NCI-H510A treated with DMSO at 0.1 percent for 48 hours (cell line): ENCODE measurements at regions not wholly inside any gene's neighbourhood (a gene's known extent, or its start where the extent isn't known, plus 50 kb on each side); places are given as distances from the start of the nearest gene placed in this dataset.
"Not testable (repeated sequence)": the region's sequence is repeated elsewhere in the genome, so short reads cannot be mapped to it uniquely, and the experiment has no call there.

Experiments used
- DNase-seq: peaks from one replicate; lab custom pipeline; 2025; lab: John Stamatoyannopoulos, UW

DNA sequence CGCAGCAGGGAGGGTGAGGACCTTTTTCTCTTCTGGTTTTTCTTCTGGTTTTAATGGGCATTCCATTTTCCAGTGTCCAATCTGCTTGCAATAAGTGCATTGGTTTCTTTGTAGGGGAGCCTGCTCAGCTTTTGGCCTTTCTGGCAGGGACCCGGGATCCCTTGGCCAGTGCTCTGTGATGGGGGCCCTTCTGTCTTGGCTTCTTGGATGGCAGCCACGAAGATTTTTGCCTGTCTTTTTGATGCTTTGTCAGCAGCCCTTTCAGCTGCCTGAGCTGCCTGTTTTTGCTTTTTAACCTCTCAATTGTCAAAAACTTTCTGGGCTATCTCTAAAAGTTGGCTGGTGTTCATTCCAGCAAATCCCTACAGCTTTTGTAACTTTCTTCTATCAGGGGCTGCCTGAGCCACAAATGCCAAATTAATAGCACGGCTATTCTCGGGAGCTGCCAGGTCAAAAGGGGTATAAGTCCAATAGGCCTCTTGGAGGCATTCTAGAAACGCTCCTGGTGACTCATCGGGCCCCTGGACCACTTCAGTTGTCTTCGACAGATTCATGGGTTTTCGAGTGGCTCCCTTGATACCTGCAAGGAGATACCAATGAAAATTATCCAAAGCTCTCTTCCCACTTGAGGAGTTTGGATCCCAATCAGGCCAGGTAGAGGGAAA is 179.9 kb upstream of the MBL2 start:
- DNase-seq = no peak

DNA sequence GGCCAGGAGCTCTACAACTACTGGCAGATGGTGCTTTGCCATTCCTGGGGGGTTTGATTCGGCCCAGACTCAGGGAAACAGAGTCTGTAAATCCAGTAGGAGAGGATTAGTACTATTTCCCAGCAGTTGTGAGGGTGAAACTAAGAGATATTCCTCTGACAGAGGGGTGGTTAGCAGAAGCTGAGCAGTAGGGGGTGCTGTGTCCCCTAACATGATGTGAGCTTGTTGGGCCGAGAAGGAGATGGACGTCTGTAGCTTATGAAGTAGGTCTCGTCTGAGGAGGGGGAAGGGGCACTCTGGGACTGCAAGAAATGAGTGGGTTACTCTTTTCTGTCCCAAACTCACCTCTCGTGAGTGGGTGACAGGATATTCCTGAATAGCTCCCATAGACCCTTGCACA is 179.2 kb upstream of the MBL2 start:
- DNase-seq = no peak

DNA sequence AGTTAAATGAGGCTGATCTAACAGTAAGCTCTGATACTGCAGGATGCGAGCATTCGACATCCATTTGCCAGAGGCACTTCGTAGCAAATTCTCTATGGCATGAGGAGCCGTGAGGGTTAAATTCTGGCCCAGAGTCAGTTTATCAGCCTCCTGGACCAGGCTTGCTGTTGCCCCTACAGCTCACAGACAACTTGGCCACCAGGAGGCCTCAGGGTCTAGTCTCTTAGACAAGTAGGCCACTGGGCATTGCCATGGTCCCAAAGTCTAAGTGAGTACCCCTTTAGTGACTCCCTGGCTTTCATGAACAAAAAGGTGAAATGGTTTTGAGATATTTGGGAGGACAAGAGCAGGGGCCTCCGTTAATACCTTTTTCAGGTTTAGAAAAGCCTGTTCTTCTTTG is 178.0 kb upstream of the MBL2 start:
- DNase-seq = no peak

DNA sequence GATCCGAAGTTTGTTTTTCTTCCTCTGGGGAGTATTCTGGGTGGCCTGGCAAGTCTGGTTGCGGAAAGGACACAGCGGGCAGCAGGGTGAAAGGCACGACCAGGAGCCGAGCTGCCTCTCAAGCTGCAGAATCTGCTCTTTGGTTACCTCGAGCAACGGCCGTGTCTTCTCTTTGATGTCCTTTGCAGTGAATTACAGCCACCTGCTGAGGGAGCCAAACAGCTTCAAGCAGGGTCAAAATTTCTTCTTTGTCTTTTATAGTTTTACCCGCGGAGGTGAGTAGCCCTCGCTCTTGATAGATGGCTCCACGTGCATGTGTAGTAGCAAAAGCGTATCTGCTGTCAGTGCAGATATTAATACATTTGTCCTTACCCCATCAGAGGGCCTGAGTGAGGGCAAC is 177.3 kb upstream of the MBL2 start:
- DNase-seq = no peak

DNA sequence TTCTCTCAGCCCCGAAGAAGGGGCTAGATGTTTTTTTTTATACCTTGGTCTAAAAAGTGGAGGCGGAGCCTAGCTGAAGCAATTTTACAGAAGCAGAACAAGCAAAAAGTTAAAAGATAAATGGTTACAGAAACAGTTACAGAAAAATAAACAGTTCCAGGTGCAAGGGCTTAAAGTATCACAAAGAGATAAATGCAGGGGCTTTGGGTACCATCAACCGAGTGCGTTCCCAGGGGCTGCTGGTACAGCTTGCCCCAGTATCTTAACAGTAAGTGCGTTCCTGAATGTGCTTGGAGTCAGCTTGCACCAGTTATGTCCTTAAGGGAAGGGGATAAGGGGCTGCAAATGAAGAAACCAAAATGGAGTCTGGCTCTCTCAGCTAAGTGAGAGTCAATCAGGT is 173.9 kb upstream of the MBL2 start:
- no peak for DNase-seq

DNA sequence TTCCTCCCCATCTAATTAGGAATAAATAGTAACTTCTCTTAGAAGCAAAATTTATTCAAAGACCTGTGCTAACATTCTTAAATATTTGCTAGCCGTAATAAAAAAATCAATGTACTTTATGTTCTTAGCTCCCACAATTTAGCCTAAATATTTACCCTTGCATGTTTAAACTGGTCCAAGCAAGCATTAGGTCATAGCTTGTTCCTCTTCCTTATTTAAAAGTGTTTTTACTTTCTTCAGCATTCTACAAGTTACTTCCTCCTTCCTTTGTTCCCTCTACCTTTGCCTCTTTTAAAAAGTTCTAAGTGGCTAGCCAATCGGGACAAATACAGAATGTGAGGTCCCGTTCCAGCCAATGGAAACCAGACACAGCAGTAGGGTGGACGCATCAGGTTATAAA is 172.9 kb upstream of the MBL2 start:
- not testable (repeated sequence) for DNase-seq

DNA sequence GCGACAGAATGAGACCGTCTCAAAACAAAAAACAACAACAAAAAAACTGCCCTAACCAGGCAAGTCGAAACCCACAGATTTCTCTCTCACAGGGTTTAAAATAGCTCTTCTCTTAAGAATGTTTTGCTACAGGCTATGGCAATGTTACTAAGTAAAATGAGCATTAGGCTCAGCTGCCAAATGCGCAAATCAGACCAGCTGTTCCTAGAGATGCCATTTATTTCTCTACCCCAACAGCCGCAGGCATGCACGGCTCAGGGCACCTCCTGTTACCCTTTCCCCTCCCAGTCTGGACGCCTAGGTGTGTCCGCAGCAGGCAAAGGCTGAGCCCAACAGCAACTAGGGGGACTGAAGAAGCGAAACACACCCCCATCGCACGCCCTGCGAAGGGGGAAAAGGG is 168.3 kb upstream of the MBL2 start:
- DNase-seq = no peak

DNA sequence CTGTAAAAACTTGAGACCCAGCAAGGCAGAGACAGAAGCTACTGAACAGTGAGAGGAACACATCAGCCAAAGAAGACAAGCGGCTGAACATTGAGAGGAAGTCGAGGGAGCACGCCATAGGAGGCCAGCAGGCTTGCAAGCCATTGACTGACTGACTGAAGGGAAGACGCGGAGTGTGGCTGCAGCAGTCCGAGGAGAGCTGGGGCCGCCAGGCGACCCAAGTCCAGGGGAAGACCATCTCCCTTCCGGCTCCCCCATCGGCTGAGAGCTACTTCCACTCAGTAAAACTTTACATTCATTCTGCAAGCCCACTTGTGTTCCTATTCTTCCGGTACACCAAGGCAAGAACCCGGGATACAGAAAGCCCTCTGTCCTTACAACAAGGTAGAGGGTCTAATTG is 167.3 kb upstream of the MBL2 start:
- DNase-seq = no peak

DNA sequence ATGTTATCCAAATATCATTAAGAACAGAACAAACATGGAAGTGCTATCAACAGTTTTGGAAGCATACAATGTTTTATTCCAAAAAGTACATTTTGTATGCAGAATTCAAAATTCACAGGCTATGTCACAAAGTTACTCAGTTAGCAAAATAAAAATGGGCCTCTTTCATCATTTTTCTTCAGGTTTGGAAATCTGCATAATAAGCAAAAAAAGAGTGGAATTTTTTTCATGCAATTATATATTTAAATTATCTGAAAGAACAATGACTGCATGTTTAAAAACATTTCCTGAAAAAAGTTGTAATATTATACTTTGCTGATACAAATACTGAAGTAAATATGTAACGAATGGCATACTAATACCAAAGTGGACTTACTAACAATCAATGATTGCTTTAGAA is 161.2 kb upstream of the MBL2 start:
- no peak for DNase-seq

DNA sequence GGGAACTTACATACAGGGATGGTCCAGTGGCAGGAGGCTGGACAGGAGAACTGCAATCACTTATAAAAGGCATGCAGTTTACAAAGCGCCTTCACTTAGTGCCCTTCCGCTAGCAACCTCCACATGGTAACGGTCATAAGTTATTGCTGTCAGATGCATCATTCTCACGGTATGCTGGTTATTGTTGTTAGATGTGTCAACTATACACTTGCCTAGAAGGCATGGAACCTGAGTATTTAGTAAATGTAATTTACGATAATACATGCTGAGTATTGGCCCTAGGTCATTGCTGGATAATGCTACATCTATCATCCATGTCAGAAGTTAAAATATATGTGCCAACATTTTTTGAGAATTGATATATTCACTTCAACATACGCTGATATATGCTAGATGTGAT is 155.1 kb upstream of the MBL2 start:
- no peak for DNase-seq

DNA sequence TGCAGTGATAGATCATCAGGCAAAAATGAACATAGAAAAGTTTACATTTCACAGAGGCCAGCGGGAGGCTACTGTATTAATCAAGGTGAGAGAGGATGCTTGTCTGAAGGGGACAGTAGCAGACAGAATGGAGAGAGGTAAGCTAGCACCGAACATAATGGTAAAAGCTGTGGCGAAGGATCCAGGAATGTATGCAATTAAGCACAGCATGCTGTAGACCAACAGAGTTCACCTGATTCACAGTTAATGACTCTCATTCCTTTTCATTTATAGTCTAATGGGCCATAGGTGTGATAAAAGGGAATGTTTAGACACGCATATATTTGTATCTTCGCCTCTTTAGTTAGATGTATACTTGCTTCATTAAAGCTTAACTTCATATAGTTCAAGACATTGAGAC is 150.9 kb upstream of the MBL2 start:
- DNase-seq = no peak

DNA sequence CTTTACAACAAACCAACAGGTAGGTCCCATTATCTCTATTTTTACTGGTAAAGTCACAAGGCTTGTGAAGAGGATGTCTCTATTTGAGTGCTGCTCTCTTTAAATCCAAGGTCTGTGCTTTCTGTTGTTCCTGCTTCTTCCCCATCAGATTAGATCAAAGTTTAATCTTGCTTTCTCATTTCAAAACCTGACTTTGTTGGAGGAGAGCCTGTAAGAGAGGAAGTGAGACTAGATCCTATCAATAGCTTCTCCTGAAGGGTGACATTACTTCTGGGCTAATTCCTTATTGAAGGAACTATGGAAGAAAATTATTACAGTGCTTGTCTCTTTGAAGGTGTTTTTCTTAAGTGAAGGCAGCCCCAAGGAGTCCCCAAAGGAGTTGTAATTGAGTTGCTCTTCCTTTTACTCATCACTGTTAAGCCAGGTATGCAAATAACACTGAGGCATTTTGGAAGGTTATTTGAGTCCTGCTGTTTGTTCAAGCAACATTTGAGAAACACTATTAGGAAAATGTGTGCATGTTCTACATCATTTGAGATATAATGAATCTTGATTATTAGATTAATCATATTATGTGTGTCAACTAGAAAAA is 146.2 kb upstream of the MBL2 start:
- DNase-seq = no peak

DNA sequence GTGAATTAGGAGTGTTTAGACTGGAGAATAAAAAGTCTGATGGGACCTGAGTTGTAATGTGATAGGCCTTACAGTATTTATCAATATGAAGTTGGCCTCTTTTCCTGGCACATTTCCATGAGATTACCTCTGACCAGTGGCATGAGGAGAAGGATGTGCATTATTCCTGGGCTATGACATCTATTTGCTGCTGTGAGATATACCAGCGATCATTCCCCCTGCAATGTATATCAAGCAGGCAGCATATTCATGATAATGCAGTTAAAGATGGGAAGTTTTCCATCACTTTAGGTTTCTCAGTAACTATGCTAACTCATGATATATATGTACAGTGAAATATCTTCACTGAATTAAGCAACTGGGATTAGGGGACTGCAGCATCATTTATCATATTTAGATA is 142.8 kb upstream of the MBL2 start:
- no peak for DNase-seq

DNA sequence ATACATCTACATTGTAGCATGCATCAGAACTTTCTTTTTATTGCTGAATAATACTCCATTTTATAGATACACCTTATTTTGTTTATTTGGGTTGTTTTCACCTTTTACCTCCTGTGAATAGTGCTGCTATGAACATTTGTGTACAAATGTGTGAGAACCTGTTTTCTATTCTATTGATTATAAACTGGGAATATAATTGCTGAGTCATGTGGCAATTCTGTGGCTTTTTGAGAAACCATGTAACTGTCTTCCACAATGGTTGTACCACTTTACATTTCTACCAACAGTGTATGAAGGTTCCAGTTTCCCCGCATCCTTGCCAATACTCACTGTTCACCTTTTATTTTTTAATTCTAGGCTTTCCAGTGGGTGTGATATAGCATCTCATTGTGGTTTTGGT is 138.6 kb upstream of the MBL2 start:
- no peak for DNase-seq

DNA sequence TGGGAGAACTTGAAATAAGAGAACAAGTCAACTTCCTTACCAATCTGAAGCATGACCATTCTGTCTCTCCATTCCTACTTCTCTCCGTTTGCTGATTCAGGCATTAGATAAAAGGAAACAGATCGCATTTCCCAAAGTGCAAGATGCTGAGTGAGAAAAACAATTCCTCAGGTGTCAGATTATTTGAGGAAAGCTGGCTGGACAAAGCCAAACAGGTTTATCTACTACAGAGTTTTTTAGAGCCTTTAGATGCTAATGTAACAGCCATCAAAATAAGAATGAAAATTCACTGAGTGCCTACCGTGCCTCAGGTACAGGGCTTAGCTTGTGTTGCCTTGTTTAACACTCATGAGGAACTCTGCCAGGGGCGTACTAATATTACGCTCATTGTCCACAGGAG is 135.9 kb upstream of the MBL2 start:
- DNase-seq = no peak

DNA sequence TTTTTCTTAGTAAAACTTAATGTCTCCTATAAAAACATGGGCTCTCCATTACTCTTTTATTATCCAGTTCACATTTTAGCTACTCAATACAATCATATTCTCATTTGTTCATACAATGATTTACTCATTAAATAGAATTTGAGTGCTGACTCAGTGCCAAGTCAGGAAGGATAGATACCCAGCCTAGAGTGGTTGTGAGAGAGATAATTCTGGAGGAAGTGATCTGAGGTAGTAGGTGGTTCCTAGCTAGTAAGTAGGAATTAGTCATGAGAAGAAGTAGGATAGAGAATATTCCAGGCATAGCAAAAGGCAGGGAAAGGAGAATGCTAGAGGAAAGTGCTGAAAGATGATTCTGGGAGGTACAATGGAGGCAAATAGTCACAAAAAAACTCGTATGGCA is 133.5 kb upstream of the MBL2 start:
- DNase-seq = no peak

DNA sequence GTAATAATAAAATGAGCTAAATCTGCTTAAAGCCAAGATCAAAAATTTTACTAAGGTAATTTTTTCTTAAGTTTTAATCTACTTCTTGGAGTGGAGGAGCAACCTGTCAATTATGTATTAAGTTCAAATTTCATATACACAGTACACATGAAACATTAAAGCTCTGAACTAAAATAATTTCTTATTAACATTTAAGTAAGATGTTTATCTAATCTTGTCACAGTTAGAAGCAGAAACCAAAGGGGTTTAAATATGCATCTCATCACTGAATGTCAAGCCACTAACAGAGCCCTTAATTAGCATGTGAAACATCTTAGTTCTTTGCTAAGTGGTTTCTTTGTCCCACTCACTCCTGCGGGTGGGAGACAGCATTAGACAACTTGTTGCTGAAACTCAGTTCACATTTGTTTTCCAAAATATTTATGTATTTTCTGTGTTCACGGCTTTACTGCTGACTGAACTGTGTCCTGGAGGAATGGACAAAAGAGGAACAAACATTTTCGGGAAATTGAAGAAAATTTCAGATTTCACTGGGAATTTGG is 130.9 kb upstream of the MBL2 start:
- no peak for DNase-seq

DNA sequence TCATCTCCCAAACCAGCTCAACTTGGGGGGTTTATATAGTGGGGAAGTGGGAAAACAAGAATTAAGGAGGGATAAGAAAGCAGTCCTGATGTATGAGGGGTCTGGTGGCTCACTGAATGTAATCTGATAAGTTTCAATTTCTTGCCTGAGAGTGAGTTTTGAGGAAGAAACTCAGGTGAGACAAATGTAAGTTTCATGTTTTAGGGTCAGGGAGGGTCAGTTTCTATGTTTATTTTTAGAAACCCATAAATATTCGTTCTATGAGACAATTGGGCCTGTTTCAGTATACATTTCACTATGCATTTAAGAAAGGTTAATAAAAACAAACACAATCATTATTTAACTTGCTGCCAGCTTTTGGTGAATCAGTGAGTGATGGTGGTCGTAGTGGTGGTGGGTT is 128.0 kb upstream of the MBL2 start:
- no peak for DNase-seq

DNA sequence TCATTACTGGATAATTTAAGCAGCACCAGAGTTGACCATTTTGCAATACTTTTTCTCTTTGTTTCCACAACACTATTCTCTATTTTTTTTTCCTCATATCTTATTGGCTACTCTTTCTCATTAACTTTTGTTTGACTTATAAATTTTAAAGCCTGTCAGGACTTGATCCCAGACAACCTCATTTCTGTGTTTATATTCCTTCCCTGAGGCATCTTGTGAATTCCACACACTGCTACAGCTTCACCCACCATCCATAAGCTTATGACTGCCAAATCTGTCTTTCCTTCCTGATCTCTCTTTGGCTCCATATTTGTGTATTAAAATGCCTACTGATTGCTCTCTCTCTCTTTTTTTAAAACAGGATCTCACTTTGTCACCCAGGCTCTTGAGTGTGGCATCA is 124.6 kb upstream of the MBL2 start:
- no peak for DNase-seq

DNA sequence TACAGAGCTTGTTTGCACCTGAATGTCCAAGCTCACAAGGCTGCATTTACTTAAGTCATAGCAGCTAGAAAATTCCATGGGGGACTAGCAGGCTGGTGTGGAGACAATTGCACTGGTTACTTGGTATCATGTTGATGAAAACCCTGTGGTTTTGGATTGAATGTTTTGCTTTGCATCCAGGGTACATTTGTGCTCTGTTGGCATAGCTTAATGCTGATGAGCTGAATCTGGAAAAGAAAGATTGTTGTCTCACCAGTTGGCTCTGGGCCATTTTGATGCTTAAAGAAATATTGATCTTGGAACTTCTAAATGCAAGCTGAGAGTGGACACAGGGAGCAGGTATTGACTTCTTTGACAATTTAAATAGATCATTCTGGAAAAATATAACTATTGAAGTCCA is 122.5 kb upstream of the MBL2 start:
- DNase-seq = no peak

DNA sequence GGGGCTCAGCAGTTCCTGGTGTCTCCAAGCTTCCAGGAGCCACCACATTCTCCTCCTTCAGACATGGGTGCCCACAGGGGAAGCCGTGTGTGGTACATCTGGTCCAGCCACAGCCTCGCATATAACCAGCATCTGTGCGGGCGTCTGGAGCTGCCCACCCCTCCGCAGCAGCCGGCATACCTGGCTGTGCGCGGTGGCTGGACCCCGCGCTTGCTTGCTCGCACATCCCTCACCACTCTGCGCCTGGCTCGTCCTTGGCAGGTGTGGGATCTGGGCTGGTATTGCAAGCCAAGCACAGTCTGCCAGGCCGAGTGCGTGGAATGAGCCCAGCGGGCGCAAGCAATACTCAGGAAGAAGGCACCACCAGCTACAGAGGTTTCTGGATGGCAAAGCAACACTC is 117.7 kb upstream of the MBL2 start:
- DNase-seq = no peak

DNA sequence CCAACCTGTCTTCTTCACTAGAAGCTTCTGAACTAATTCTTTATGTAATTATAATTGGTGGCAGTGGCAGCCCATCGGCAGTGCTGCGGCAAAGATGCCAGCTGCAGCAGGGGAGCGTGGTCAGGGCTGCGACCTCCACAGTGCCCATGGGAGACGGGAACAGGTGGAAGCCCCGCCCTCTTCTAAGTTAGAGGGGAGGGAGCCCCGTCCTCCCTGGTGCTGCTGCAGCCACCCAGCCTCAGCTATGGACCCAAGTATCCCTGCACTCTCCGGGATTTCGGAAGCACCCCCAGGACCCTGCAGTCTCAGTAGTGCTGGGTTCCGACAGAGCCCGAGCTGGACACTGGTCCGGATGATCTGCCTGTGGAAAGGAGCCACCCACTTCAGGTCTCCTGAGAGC is 117.0 kb upstream of the MBL2 start:
- no peak for DNase-seq

DNA sequence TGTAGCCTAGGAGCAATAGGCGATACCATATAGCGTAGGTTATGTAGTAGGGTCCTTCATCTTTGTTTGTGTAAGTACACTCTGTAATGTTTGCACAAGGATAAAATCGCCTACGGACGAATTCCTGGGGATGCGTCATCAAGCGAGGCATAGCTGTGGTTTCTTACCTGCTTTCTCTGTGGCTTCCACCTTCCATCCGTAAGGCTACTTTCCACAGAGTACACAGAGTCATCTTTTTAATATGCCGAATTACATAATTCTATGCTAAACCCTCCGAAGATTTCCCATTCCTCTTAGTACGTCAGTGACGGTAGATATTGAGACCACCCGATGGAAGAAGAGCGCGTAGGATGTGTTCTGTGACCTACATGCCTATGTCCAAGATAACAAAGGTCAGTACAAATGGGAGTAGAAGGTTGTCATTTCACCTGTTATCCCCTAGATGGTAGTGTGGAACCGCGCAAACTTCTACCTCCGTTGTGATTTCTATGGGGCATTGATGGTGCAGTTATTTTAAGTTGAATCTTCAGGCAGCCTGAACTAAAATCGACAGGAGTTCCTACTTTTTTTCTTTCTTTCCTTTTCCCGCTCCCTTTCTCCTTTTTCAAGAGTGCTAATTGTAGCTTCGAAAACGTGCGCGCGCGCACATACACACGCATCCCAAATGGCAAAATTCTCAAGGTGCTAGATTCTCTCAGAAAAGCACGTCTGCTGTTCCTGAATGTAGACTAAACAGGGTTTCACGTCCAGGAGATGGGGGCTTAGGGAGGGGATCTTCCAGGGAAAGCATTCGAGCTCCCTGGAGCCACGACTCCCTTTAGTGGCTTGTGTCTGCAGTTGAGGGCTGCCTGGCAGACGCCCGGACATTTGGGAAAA is 111.7 kb upstream of the MBL2 start:
- peak; percentile 59 for DNase-seq
